GM12891 (cell line): ENCODE measurements at regions not wholly inside any gene's neighbourhood (a gene's known extent, or its start where the extent isn't known, plus 50 kb on each side); places are given as distances from the start of the nearest gene placed in this dataset.

Source experiments
- DNase-seq: peaks from one replicate; pipeline ENCODE4 v3.0.0; 2011; ENCODE audit warnings: low spot score; ENCODE audit not compliant: insufficient read length
- FAIRE-seq: peaks from 2 replicates; lab custom pipeline; 2011; peaks lifted over from hg19 to GRCh38; lab: Jason Lieb, UNC
- PAX5 ChIP-seq: IDR thresholded peaks from 2 replicates; pipeline ENCODE4 v1.6.1; 2011; ENCODE audit warnings: low read length, moderate library complexity, mild to moderate bottlenecking; ENCODE audit not compliant: insufficient read depth, severe bottlenecking
- POLR2A ChIP-seq: IDR thresholded peaks from 2 replicates; pipeline ENCODE4 v1.6.1; 2011; ENCODE audit warnings: low read depth, low read length, control low read depth
- POLR2AphosphoS5 ChIP-seq: IDR thresholded peaks from 2 replicates; pipeline ENCODE4 v1.6.1; 2011; ENCODE audit warnings: low read depth, low read length, control low read depth
- POU2F2 ChIP-seq: IDR thresholded peaks from 2 replicates; pipeline ENCODE4 v1.6.1; 2011; ENCODE audit warnings: low read depth, mild to moderate bottlenecking, control low read depth, low read length, moderate library complexity
- SPI1 ChIP-seq: IDR thresholded peaks from 2 replicates; pipeline ENCODE4 v1.6.1; 2011; ENCODE audit warnings: low read depth, low read length, control low read depth
- TAF1 ChIP-seq: IDR thresholded peaks from 2 replicates; pipeline ENCODE4 v1.6.1; 2011; ENCODE audit warnings: low read depth, low read length, control low read depth

GRCh38 chr5:36367524-36367923 is 65.8 kb upstream of the RANBP3L start:
- no peak for TF ChIP-seq POLR2A
- no peak for TF ChIP-seq TAF1
- no peak for TF ChIP-seq POLR2AphosphoS5
- TF ChIP-seq PAX5 = no peak
- TF ChIP-seq SPI1 = no peak
- no peak for TF ChIP-seq POU2F2
- FAIRE-seq (no peak), DNase-seq (no peak)

GRCh38 chr5:36369219-36369690 is 67.6 kb upstream of the RANBP3L start:
- FAIRE-seq (no peak), DNase-seq (no peak)
- TF ChIP-seq SPI1 (no peak), PAX5 (no peak), TAF1 (no peak), POLR2AphosphoS5 (no peak), POLR2A (no peak), POU2F2 (no peak)

DNA sequence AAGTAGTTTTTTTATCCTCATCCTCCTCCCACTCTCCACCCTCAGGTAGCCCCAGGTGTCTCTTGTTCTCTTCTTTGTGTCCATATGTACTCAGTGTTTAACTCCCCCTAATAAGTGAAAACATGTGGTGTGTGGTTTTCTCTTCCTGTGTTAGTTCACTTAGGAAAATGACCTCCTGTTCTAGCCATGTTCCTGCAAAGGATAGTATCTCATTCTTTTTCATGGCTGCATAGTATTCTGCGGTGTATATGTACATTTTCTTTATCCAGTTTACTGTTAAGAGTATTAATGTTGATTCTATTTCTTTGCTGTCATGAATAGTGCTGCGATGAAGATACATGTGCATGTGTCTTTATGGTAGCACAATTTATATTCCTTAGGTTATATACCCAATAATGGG is 68.4 kb upstream of the RANBP3L start:
- no peak for FAIRE-seq
- no peak for TF ChIP-seq POLR2A
- no peak for TF ChIP-seq SPI1
- TF ChIP-seq POU2F2 = no peak
- no peak for TF ChIP-seq POLR2AphosphoS5
- TF ChIP-seq TAF1 = no peak
- no peak for DNase-seq

GRCh38 chr5:36371366-36371765 is 69.7 kb upstream of the RANBP3L start:
- TF ChIP-seq TAF1 (no peak), PAX5 (no peak), POLR2AphosphoS5 (no peak), SPI1 (no peak), POU2F2 (no peak), POLR2A (no peak)
- no peak for FAIRE-seq
- DNase-seq = no peak

DNA sequence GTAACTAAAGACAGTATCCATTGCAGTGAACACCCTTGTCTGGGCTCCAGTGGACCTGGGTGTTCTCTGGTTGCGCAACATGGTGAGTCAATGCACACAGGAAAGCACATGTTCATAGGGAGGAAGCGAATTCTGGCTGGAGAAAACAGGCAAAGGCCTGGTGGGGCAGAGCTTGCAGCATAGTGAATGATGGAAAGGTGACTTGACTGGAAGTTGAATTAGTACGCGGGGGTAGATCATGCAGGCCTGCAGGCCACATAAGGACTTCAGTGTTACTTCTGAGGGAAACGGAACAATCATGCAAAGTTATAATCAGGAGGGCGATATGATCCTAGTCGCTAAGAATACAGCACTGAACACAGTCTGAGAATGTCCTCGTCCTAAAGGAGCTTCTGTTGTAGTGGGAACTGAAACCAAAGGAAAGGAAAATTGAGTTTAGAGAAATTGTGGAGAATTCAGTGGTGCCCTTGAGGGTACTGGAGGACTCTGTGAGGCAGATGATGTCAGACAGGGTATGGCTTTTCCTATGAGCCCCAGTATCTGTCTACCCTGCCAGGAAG is 71.9 kb upstream of the RANBP3L start:
- DNase-seq = no peak
- TF ChIP-seq TAF1 = no peak
- TF ChIP-seq SPI1 = no peak
- TF ChIP-seq POLR2AphosphoS5 = no peak
- TF ChIP-seq PAX5 = no peak
- no peak for TF ChIP-seq POLR2A
- no peak for TF ChIP-seq POU2F2
- FAIRE-seq = no peak

- TF ChIP-seq POLR2AphosphoS5 (no peak), PAX5 (no peak)
- DNase-seq (no peak), FAIRE-seq (no peak)
Measured at GRCh38 chr5:36374266-36374862, 72.7 kb upstream of the RANBP3L start.

DNA sequence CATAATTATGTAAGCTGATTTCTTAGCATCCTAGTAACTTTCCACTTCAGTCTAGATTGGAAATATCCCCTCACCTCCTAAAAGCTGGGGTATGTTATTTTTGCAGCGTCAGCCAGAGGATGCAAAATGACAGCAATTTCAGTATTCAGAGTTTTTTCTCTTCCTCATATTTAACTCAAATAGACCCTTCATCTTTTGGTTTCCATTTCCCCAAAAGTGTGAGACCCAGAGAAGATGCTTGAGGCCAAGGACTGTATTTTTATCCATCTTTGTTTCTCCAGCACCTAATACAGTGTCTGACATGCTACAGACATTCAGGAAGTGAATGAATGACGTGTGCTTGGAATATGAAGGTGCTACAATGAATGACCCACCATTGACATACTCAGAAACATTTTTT is 75.5 kb upstream of the RANBP3L start:
- no peak for FAIRE-seq

GRCh38 chr5:36378551-36378950 is 76.8 kb upstream of the RANBP3L start:
- TF ChIP-seq POLR2AphosphoS5 (no peak), TAF1 (no peak), POLR2A (no peak), PAX5 (no peak), SPI1 (no peak), POU2F2 (no peak)
- DNase-seq = no peak
- no peak for FAIRE-seq

More for the DNA sequence above, 75.5 kb upstream of the RANBP3L start:
- DNase-seq = no peak
- no peak for TF ChIP-seq TAF1
- TF ChIP-seq SPI1 = peak; percentile 9; the same call in 1 of the 2 replicates

GRCh38 chr5:36382890-36383289 is 81.2 kb upstream of the RANBP3L start:
- FAIRE-seq = no peak
- TF ChIP-seq POLR2A (no peak), POU2F2 (no peak), POLR2AphosphoS5 (no peak), SPI1 (no peak), TAF1 (no peak), PAX5 (no peak)
- no peak for DNase-seq

GRCh38 chr5:36383942-36384341 is 82.2 kb upstream of the RANBP3L start:
- no peak for TF ChIP-seq PAX5
- no peak for TF ChIP-seq SPI1
- FAIRE-seq (no peak), DNase-seq (no peak)

DNA sequence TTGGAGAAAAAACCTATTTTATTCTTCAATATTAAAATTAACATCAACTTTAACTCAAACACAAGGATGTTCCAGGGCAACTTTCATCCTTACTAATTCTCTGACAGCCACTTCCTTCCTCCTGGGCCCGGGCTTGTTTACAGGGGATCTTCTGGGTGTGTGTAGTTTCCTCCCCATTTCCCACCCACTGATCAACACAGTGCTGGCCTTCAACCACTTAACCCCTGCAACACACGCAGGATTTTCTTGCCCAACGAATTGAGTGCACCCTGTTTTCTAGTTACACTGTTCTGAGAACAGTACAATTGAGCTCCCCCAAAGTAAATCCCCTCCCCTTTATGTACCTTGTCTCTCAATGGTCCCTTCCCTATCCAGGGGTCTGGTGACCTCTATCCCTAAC is 83.1 kb upstream of the RANBP3L start:
- TF ChIP-seq TAF1 (no peak), PAX5 (no peak), SPI1 (0 out of 2 replicates have a peak, but pooled peaks have one; percentile 15), POLR2AphosphoS5 (no peak), POLR2A (no peak), POU2F2 (no peak)
- DNase-seq (no peak), FAIRE-seq (no peak)

- FAIRE-seq (no peak), DNase-seq (no peak)
Measured at GRCh38 chr5:36385495-36385894, 83.8 kb upstream of the RANBP3L start.

More at GRCh38 chr5:36385495-36385894, 83.8 kb upstream of the RANBP3L start:
- TF ChIP-seq SPI1 = no peak
- no peak for TF ChIP-seq TAF1
- TF ChIP-seq PAX5 = no peak
- no peak for TF ChIP-seq POLR2AphosphoS5
- no peak for TF ChIP-seq POLR2A
- TF ChIP-seq POU2F2 = no peak
